K562 (cell line): ENCODE measurements at regions not wholly inside any gene's neighbourhood (a gene's known extent, or its start where the extent isn't known, plus 50 kb on each side); places are given as distances from the start of the nearest gene placed in this dataset.

Experiments
- TFE3 ChIP-seq: fragments of 450-650 bp; formaldehyde crosslinking; IDR thresholded peaks from 2 replicates; pipeline ENCODE4 v1.4.0; 2020; ENCODE audit warnings: mild to moderate bottlenecking, mixed read lengths
- TF ChIP-seq, protein P1 (sequence below), 2 experiments: fragments of 450-650 bp in 1 of 2; sonication (generic) in 1 of 2; formaldehyde crosslinking in 1 of 2; IDR thresholded peaks; 2 replicates each; pipeline versions ENCODE4 v1.7.1 to v1.9.0; 2016 to 2022; ENCODE audit warnings: inconsistent platforms in 1 of 2, mild to moderate bottlenecking in 1 of 2, missing genetic modification reagents in 1 of 2

DNA sequence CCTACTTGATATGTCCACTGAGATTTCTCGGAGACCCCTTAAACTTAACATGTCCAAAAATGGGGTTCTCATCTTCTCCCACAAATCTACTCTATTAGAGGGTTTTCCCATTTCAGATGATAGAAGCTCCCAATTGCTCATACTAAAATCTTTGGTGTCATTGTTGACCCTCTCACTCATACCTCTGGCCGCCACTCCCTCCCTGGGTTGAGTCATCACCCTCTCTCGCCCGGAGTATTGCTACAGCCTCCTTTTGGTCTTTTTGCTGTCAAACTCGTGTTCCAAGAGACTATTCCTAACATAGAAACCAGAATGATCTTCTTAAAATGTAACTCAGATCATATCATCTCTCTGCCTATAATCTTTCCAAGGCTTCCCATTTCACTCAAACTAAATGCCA, 91.0 kb upstream of the GNAQ start (continued):
- TF ChIP-seq, protein P1, sequence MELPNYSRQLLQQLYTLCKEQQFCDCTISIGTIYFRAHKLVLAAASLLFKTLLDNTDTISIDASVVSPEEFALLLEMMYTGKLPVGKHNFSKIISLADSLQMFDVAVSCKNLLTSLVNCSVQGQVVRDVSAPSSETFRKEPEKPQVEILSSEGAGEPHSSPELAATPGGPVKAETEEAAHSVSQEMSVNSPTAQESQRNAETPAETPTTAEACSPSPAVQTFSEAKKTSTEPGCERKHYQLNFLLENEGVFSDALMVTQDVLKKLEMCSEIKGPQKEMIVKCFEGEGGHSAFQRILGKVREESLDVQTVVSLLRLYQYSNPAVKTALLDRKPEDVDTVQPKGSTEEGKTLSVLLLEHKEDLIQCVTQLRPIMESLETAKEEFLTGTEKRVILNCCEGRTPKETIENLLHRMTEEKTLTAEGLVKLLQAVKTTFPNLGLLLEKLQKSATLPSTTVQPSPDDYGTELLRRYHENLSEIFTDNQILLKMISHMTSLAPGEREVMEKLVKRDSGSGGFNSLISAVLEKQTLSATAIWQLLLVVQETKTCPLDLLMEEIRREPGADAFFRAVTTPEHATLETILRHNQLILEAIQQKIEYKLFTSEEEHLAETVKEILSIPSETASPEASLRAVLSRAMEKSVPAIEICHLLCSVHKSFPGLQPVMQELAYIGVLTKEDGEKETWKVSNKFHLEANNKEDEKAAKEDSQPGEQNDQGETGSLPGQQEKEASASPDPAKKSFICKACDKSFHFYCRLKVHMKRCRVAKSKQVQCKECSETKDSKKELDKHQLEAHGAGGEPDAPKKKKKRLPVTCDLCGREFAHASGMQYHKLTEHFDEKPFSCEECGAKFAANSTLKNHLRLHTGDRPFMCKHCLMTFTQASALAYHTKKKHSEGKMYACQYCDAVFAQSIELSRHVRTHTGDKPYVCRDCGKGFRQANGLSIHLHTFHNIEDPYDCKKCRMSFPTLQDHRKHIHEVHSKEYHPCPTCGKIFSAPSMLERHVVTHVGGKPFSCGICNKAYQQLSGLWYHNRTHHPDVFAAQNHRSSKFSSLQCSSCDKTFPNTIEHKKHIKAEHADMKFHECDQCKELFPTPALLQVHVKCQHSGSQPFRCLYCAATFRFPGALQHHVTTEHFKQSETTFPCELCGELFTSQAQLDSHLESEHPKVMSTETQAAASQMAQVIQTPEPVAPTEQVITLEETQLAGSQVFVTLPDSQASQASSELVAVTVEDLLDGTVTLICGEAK (IDR thresholded peaks at IDR 0.05), result no peak
- TF ChIP-seq, protein P1 (CRISPR knock-in tag; IDR thresholded peaks at IDR 0.05), result no peak
- TF ChIP-seq TFE3 (CRISPR knock-in tag), result no peak
